Loucy (cell line): ENCODE measurements at regions not wholly inside any gene's neighbourhood (a gene's known extent, or its start where the extent isn't known, plus 50 kb on each side); places are given as distances from the start of the nearest gene placed in this dataset.
"Not testable (repeated sequence)": the region's sequence is repeated elsewhere in the genome, so short reads cannot be mapped to it uniquely, and the experiment has no call there.

ENCODE experiments used
- H2AFZ ChIP-seq: fragments of 200-600 bp; sonication (generic); 2 replicates; pipeline ENCODE4 v1.6.0; 2016; ENCODE audit warnings: antibody characterized with exemption, mild to moderate bottlenecking, low read length, moderate library complexity
- H3F3A ChIP-seq: fragments of 200-600 bp; 2 replicates; pipeline ENCODE4 v1.6.0; 2016; ENCODE audit warnings: antibody characterized with exemption, low read depth, mild to moderate bottlenecking
- H3K27me3 ChIP-seq: fragments of 200-600 bp; sonication (generic); 2 replicates; pipeline ENCODE4 v1.6.1; 2014; ENCODE audit warnings: low read length, mild to moderate bottlenecking; ENCODE audit not compliant: insufficient read depth, poor library complexity, severe bottlenecking
- H3K36me3 ChIP-seq: fragments of 200-600 bp; sonication (generic); 2 replicates; pipeline ENCODE4 v1.6.1; 2016; ENCODE audit warnings: low read length; ENCODE audit not compliant: insufficient read depth
- H3K4me1 ChIP-seq: fragments of 200-600 bp; sonication (generic); 2 replicates; pipeline ENCODE4 v1.5.1; 2014; ENCODE audit warnings: low read length, mild to moderate bottlenecking; ENCODE audit not compliant: insufficient read depth, poor library complexity, severe bottlenecking
- H3K4me2 ChIP-seq: fragments of 200-600 bp; sonication (generic); 2 replicates; pipeline ENCODE4 v1.6.0; 2014; ENCODE audit warnings: antibody characterized with exemption, low read length, low read depth, mild to moderate bottlenecking; ENCODE audit not compliant: poor library complexity, severe bottlenecking
- H3K4me3 ChIP-seq: fragments of 200-600 bp; sonication (generic); 2 replicates; pipeline ENCODE4 v1.5.1; 2014; ENCODE audit warnings: low read length, mild to moderate bottlenecking, mixed read lengths; ENCODE audit not compliant: poor library complexity, severe bottlenecking
- H3K79me2 ChIP-seq: fragments of 200-600 bp; sonication (generic); 2 replicates; pipeline ENCODE4 v1.6.1; 2014; ENCODE audit warnings: low read length; ENCODE audit not compliant: insufficient read depth
- H3K9ac ChIP-seq: fragments of 200-600 bp; sonication (generic); 2 replicates; pipeline ENCODE4 v1.6.0; 2014; ENCODE audit warnings: mild to moderate bottlenecking, low read depth, low read length, moderate library complexity; ENCODE audit not compliant: poor library complexity, severe bottlenecking
- H3K9me2 ChIP-seq: fragments of 200-600 bp; sonication (generic); replicated peaks from 2 replicates; pipeline ENCODE4 v1.6.1; 2016; ENCODE audit warnings: low read depth, low read length, mixed read lengths
- H3K9me3 ChIP-seq: fragments of 200-600 bp; sonication (generic); 2 replicates; pipeline ENCODE4 v1.6.1; 2014; ENCODE audit warnings: mild to moderate bottlenecking, antibody characterized with exemption, low read length, low read depth; ENCODE audit not compliant: insufficient read depth
- H4K20me1 ChIP-seq: fragments of 200-600 bp; sonication (generic); 2 replicates; pipeline ENCODE4 v1.6.0; 2014; ENCODE audit warnings: antibody characterized with exemption, low read length, mild to moderate bottlenecking; ENCODE audit not compliant: insufficient read depth, poor library complexity, severe bottlenecking
- CTCF ChIP-seq: fragments of 200-600 bp; sonication (generic); conservative IDR thresholded peaks from 2 replicates; pipeline ENCODE4 v1.5.1; 2014; ENCODE audit warnings: mild to moderate bottlenecking, antibody characterized with exemption, low read length
- EZH2phosphoT487 ChIP-seq: fragments of 200-600 bp; IDR thresholded peaks from 2 replicates; pipeline ENCODE4 v1.6.1; 2018; ENCODE audit warnings: antibody characterized with exemption, mild to moderate bottlenecking, moderate library complexity, borderline replicate concordance

GRCh38 chr14:89690139-89690538 is 264.4 kb downstream of the EFCAB11 start:
- no peaks in the 10 kb centered on the region for H3K4me1 ChIP-seq
- no peak overlapping the region for H3K4me2 ChIP-seq
- H3K9me3 ChIP-seq = no peaks in the 10 kb centered on the region
- TF ChIP-seq EZH2phosphoT487 = no peak
- TF ChIP-seq CTCF = no peak
- no peaks in the 10 kb centered on the region for H3K36me3 ChIP-seq
- no peak overlapping the region for H2AFZ ChIP-seq
- H3K9me2 ChIP-seq = no peaks in the 10 kb centered on the region
- H3K27me3 ChIP-seq = no peaks in the 10 kb centered on the region
- no peak overlapping the region for H3K9ac ChIP-seq
- H4K20me1 ChIP-seq = no peaks in the 10 kb centered on the region
- H3K4me3 ChIP-seq = no peak overlapping the region
- H3F3A ChIP-seq = no peaks in the 10 kb centered on the region
- H3K79me2 ChIP-seq = no peaks in the 10 kb centered on the region

GRCh38 chr14:89689711-89690110 is 264.8 kb downstream of the EFCAB11 start:
- H3K9ac ChIP-seq, H3K9me2 ChIP-seq, H2AFZ ChIP-seq, H3F3A ChIP-seq, H3K79me2 ChIP-seq, H4K20me1 ChIP-seq, H3K36me3 ChIP-seq, H3K4me3 ChIP-seq, H3K9me3 ChIP-seq, H3K4me2 ChIP-seq, H3K27me3 ChIP-seq, H3K4me1 ChIP-seq: not testable (repeated sequence)

GRCh38 chr14:89688507-89689211 is 265.9 kb downstream of the EFCAB11 start:
- Histone ChIP-seq H3K9ac (no peak overlapping the region), H3K79me2 (no peaks in the 10 kb centered on the region), H4K20me1 (no peaks in the 10 kb centered on the region), H2AFZ (no peak overlapping the region), H3K4me2 (no peak overlapping the region), H3K27me3 (no peaks in the 10 kb centered on the region), H3K4me1 (no peaks in the 10 kb centered on the region), H3F3A (no peaks in the 10 kb centered on the region), H3K4me3 (no peak overlapping the region), H3K9me3 (peaks cover 9% of the 10 kb centered on the region; the same call in 1 of the 2 replicates), H3K9me2 (no peaks in the 10 kb centered on the region), H3K36me3 (no peaks in the 10 kb centered on the region)
- TF ChIP-seq EZH2phosphoT487 = no peak
- TF ChIP-seq CTCF = no peak

- not testable (repeated sequence) for H3K27me3 ChIP-seq, H3K9me2 ChIP-seq, H3K9ac ChIP-seq, H2AFZ ChIP-seq, H3K4me1 ChIP-seq, H3K9me3 ChIP-seq, H3K4me3 ChIP-seq, H3F3A ChIP-seq, H4K20me1 ChIP-seq, H3K36me3 ChIP-seq, H3K79me2 ChIP-seq, H3K4me2 ChIP-seq
Measured at GRCh38 chr14:89687129-89687528, 267.4 kb downstream of the EFCAB11 start.
